AG08396 (cell line): ENCODE measurements at regions not wholly inside any gene's neighbourhood (a gene's known extent, or its start where the extent isn't known, plus 50 kb on each side); places are given as distances from the start of the nearest gene placed in this dataset.

ENCODE experiments used
- DNase-seq: peaks from one replicate; pipeline ENCODE4 v3.0.0; 2012; ENCODE audit warnings: low spot score, mixed read lengths

GRCh38 chr13:67792151-67792676, 562.1 kb upstream of the PCDH9 start:
- DNase-seq: no peak

- DNase-seq: no peak
These were observed 560.9 kb upstream of the PCDH9 start for GRCh38 chr13:67791047-67791446.

- no peak for DNase-seq
These were observed 546.0 kb upstream of the PCDH9 start for GRCh38 chr13:67776151-67776550.

GRCh38 chr13:67775359-67775758, 545.2 kb upstream of the PCDH9 start:
- no peak for DNase-seq

- no peak for DNase-seq
These were observed 542.8 kb upstream of the PCDH9 start for GRCh38 chr13:67772807-67773453.

- no peak for DNase-seq
These were observed 541.0 kb upstream of the PCDH9 start for GRCh38 chr13:67771106-67771505.

GRCh38 chr13:67769987-67770341, 539.8 kb upstream of the PCDH9 start:
- no peak for DNase-seq

- DNase-seq: no peak
These were observed 539.2 kb upstream of the PCDH9 start for GRCh38 chr13:67769063-67769986.

- DNase-seq: no peak
These were observed 533.8 kb upstream of the PCDH9 start for GRCh38 chr13:67763984-67764383.

GRCh38 chr13:67763384-67763783, 533.2 kb upstream of the PCDH9 start:
- DNase-seq: no peak

GRCh38 chr13:67758975-67759374, 528.8 kb upstream of the PCDH9 start:
- DNase-seq: no peak

GRCh38 chr13:67754012-67754411, 523.9 kb upstream of the PCDH9 start:
- no peak for DNase-seq

- no peak for DNase-seq
These were observed 522.6 kb upstream of the PCDH9 start for GRCh38 chr13:67752759-67753158.

- no peak for DNase-seq
These were observed 512.3 kb upstream of the PCDH9 start for GRCh38 chr13:67742478-67742877.

- DNase-seq: no peak
These were observed 510.9 kb upstream of the PCDH9 start for GRCh38 chr13:67740871-67741535.

GRCh38 chr13:67736646-67737420, 506.7 kb upstream of the PCDH9 start:
- no peak for DNase-seq

GRCh38 chr13:67735651-67736050, 505.5 kb upstream of the PCDH9 start:
- no peak for DNase-seq

- no peak for DNase-seq
These were observed 496.8 kb upstream of the PCDH9 start for GRCh38 chr13:67726979-67727378.

GRCh38 chr13:67725999-67726398, 495.9 kb upstream of the PCDH9 start:
- DNase-seq: no peak

- no peak for DNase-seq
These were observed 483.4 kb upstream of the PCDH9 start for GRCh38 chr13:67713571-67713970.

- DNase-seq: no peak
These were observed 466.6 kb upstream of the PCDH9 start for GRCh38 chr13:67696775-67697174.

GRCh38 chr13:67664502-67664901, 434.4 kb upstream of the PCDH9 start:
- no peak for DNase-seq
